Body of pancreas (tissue), 4 donors: ENCODE measurements at regions not wholly inside any gene's neighbourhood (a gene's known extent, or its start where the extent isn't known, plus 50 kb on each side); places are given as distances from the start of the nearest gene placed in this dataset.

ENCODE experiments used
- ATAC-seq: fragments of 150-250 bp; one replicate; pipeline ENCODE4 v1.9.1; 2016
- DNase-seq, 4 donors: peaks; one replicate each; pipeline ENCODE4 v3.0.0-alpha.2; 2019
- H3K27ac ChIP-seq, 4 donors: fragments of 200-600 bp; sonication (generic); 1 replicate in 3 of 4; 2 replicates in 1 of 4; pipeline versions ENCODE4 v1.5.1 to v1.6.1; 2016 to 2019; ENCODE audit warnings: mild to moderate bottlenecking in 1 of 4, mixed read lengths in 1 of 4, moderate library complexity in 1 of 4
- H3K27me3 ChIP-seq, 2 donors: fragments of 200-600 bp; sonication (generic); one replicate each; pipeline ENCODE4 v1.6.0; 2016; ENCODE audit warnings: mild to moderate bottlenecking in 1 of 2
- H3K36me3 ChIP-seq, 2 donors: fragments of 200-600 bp; sonication (generic); replicated peaks in 1 of 2; 2 replicates each; pipeline ENCODE4 v1.5.1; 2016; ENCODE audit warnings: low read depth in 2 of 2; ENCODE audit not compliant: insufficient read depth in 1 of 2
- H3K4me1 ChIP-seq: fragments of 200-600 bp; sonication (generic); one replicate; pipeline ENCODE4 v1.6.0; 2016
- H3K4me3 ChIP-seq, 2 donors: fragments of 200-600 bp; sonication (generic); 1 replicate in 1 of 2; 2 replicates in 1 of 2; pipeline ENCODE4 v1.5.1; 2016 to 2019
- H3K9me3 ChIP-seq, 3 donors: fragments of 200-600 bp; sonication (generic); 1 replicate in 2 of 3; 2 replicates in 1 of 3; pipeline ENCODE4 v1.5.1; 2016
- CTCF ChIP-seq, 7 experiments: fragments of 450-650 bp in 4 of 7; fragments of 200-600 bp in 3 of 7; sonication (generic) in 3 of 7; IDR thresholded peaks; one replicate each; pipeline ENCODE4 v1.5.1; 2016 to 2019; ENCODE audit warnings: antibody characterized with exemption in 7 of 7
- POLR2A ChIP-seq, 3 donors: fragments of 450-650 bp; IDR thresholded peaks; one replicate each; pipeline ENCODE4 v1.6.1; 2016; ENCODE audit warnings: antibody characterized with exemption in 3 of 3, mild to moderate bottlenecking in 2 of 3
- WGBS, 2 donors: methylation state at CpG; one replicate each; pipeline ENCODE4 v1.1.5; 2017; 5-methylcytosine and 5-hydroxymethylcytosine counted together
- intact Hi-C: fragments of 100-400 bp; cut with DNase I; formaldehyde crosslinking; loops from one replicate; pipeline ENCODE4 v1.15.1; 2023

GRCh38 chr9:29769019-29769418 lies 2195.7 kb upstream of the C9orf72 start:
- ATAC-seq (no peak), DNase-seq (no peak)
- no peak overlapping the region for H3K27ac ChIP-seq
- no peaks in the 10 kb centered on the region for H3K27me3 ChIP-seq
- H3K9me3 ChIP-seq: no peaks in the 10 kb centered on the region
- H3K36me3 ChIP-seq: no peaks in the 10 kb centered on the region
- intact Hi-C loops: no loop called here
- 76 to 81% methylated on average over 2 of the region's 2 CpGs for WGBS, 2 donors
- no peaks in the 10 kb centered on the region for H3K4me1 ChIP-seq
- H3K4me3 ChIP-seq: no peak overlapping the region
- TF ChIP-seq CTCF (IDR thresholded peaks at IDR 0.05): no peak
- TF ChIP-seq POLR2A (IDR thresholded peaks at IDR 0.05): no peak

- Histone ChIP-seq H3K4me3 (no peak overlapping the region), H3K27ac (no peak overlapping the region), H3K27me3 (no peaks in the 10 kb centered on the region), H3K36me3 (no peaks in the 10 kb centered on the region), H3K4me1 (no peaks in the 10 kb centered on the region), H3K9me3 (no peaks in the 10 kb centered on the region)
- DNase-seq: no peak
- no peak for ATAC-seq
- intact Hi-C loops: no loop called here
- no peak for TF ChIP-seq POLR2A (IDR thresholded peaks at IDR 0.05)
- TF ChIP-seq CTCF (IDR thresholded peaks at IDR 0.05): no peak
Observed at GRCh38 chr9:29773676-29774075, 2200.4 kb upstream of the C9orf72 start.

GRCh38 chr9:29775491-29775890 lies 2202.2 kb upstream of the C9orf72 start:
- intact Hi-C loops: no loop called here
- DNase-seq: no peak
- WGBS, 2 donors: 55 to 61% methylated on average over 5 of the region's 5 CpGs
- no peak for ATAC-seq
- Histone ChIP-seq H3K4me3 (no peak overlapping the region), H3K27ac (no peak overlapping the region), H3K27me3 (no peaks in the 10 kb centered on the region), H3K9me3 (no peaks in the 10 kb centered on the region), H3K4me1 (no peaks in the 10 kb centered on the region), H3K36me3 (no peaks in the 10 kb centered on the region)
- TF ChIP-seq POLR2A (IDR thresholded peaks at IDR 0.05) (no peak), CTCF (IDR thresholded peaks at IDR 0.05) (no peak)

- no peak overlapping the region for H3K4me3 ChIP-seq
- H3K27me3 ChIP-seq: no peaks in the 10 kb centered on the region
- DNase-seq (no peak), ATAC-seq (no peak)
- H3K36me3 ChIP-seq: no peaks in the 10 kb centered on the region
- TF ChIP-seq POLR2A (IDR thresholded peaks at IDR 0.05): no peak
- no peak for TF ChIP-seq CTCF (IDR thresholded peaks at IDR 0.05)
- no peaks in the 10 kb centered on the region for H3K9me3 ChIP-seq
- intact Hi-C loops: no loop called here
- no peak overlapping the region for H3K27ac ChIP-seq
- WGBS, 2 donors: 67 to 73% methylated on average over 7 of the region's 7 CpGs
- H3K4me1 ChIP-seq: no peaks in the 10 kb centered on the region
Observed at GRCh38 chr9:29778281-29778849, 2205.1 kb upstream of the C9orf72 start.

GRCh38 chr9:29793970-29794369 lies 2220.7 kb upstream of the C9orf72 start:
- ATAC-seq: no peak
- intact Hi-C loops: no loop called here
- DNase-seq: no peak
- no peak overlapping the region for H3K4me3 ChIP-seq
- WGBS, 2 donors: 48% methylated on average over 1 of the region's 1 CpG
- H3K27ac ChIP-seq: no peak overlapping the region
- H3K9me3 ChIP-seq: no peaks in the 10 kb centered on the region
- no peaks in the 10 kb centered on the region for H3K27me3 ChIP-seq
- TF ChIP-seq CTCF (IDR thresholded peaks at IDR 0.05) (no peak), POLR2A (IDR thresholded peaks at IDR 0.05) (no peak)
- H3K4me1 ChIP-seq: no peaks in the 10 kb centered on the region
- H3K36me3 ChIP-seq: no peaks in the 10 kb centered on the region
